HG02678 (cell line): ENCODE measurements at regions not wholly inside any gene's neighbourhood (a gene's known extent, or its start where the extent isn't known, plus 50 kb on each side); places are given as distances from the start of the nearest gene placed in this dataset.
"Not testable (repeated sequence)": the region's sequence is repeated elsewhere in the genome, so short reads cannot be mapped to it uniquely, and the experiment has no call there.

ENCODE experiments used
- ATAC-seq: cut with Tn5 transposase; IDR thresholded peaks from one replicate; pipeline ENCODE4 v1.9.1; 2021; ENCODE audit warnings: mild to moderate bottlenecking, moderate library complexity; ENCODE audit not compliant: unreplicated experiment

- no peak for ATAC-seq
These were observed 871.3 kb downstream of the RAB28 start for GRCh38 chr4:12612876-12613275.

GRCh38 chr4:12609212-12609875 lies 874.8 kb downstream of the RAB28 start:
- ATAC-seq, result not testable (repeated sequence)

- ATAC-seq, result no peak
These were observed 888.2 kb downstream of the RAB28 start for GRCh38 chr4:12595986-12596385.

- ATAC-seq, result no peak
These were observed 888.7 kb downstream of the RAB28 start for GRCh38 chr4:12595489-12595888.

- no peak for ATAC-seq
These were observed 895.6 kb downstream of the RAB28 start for GRCh38 chr4:12588582-12588981.

GRCh38 chr4:12586242-12587006 lies 897.7 kb downstream of the RAB28 start:
- no peak for ATAC-seq

GRCh38 chr4:12584116-12584875 lies 899.8 kb downstream of the RAB28 start:
- no peak for ATAC-seq

- ATAC-seq, result no peak
These were observed 900.9 kb downstream of the RAB28 start for GRCh38 chr4:12583275-12583674.

GRCh38 chr4:12580787-12581186 lies 903.4 kb downstream of the RAB28 start:
- ATAC-seq, result no peak

GRCh38 chr4:12579172-12579571 lies 905.0 kb downstream of the RAB28 start:
- ATAC-seq, result no peak

GRCh38 chr4:12576409-12576808 lies 907.7 kb downstream of the RAB28 start:
- ATAC-seq, result no peak

- ATAC-seq, result no peak
These were observed 910.4 kb downstream of the RAB28 start for GRCh38 chr4:12573716-12574115.

- no peak for ATAC-seq
These were observed 921.5 kb downstream of the RAB28 start for GRCh38 chr4:12562476-12563140.

GRCh38 chr4:12562021-12562420 lies 922.1 kb downstream of the RAB28 start:
- no peak for ATAC-seq

GRCh38 chr4:12555011-12555410 lies 929.1 kb downstream of the RAB28 start:
- no peak for ATAC-seq

- no peak for ATAC-seq
These were observed 935.5 kb downstream of the RAB28 start for GRCh38 chr4:12548678-12549077.

GRCh38 chr4:12545812-12546211 lies 938.3 kb downstream of the RAB28 start:
- no peak for ATAC-seq

- ATAC-seq, result no peak
These were observed 946.0 kb downstream of the RAB28 start for GRCh38 chr4:12538162-12538561.

- no peak for ATAC-seq
These were observed 949.5 kb downstream of the RAB28 start for GRCh38 chr4:12534684-12535083.

- ATAC-seq, result no peak
These were observed 964.7 kb downstream of the RAB28 start for GRCh38 chr4:12519426-12519825.

- ATAC-seq, result no peak
These were observed 976.2 kb downstream of the RAB28 start for GRCh38 chr4:12507868-12508481.
